ENCODE measurements at regions not wholly inside any gene's neighbourhood (a gene's known extent, or its start where the extent isn't known, plus 50 kb on each side); places are given as distances from the start of the nearest gene placed in this dataset.
"Not testable (repeated sequence)": the region's sequence is repeated elsewhere in the genome, so short reads cannot be mapped to it uniquely, and the experiment has no call there.

GRCh38 chr4:72671980-72672379 lies 103.0 kb upstream of the ADAMTS3 start:
- no peak for ATAC-seq

- ATAC-seq: no peak
These were observed 101.5 kb upstream of the ADAMTS3 start for GRCh38 chr4:72670521-72670920.

DNA sequence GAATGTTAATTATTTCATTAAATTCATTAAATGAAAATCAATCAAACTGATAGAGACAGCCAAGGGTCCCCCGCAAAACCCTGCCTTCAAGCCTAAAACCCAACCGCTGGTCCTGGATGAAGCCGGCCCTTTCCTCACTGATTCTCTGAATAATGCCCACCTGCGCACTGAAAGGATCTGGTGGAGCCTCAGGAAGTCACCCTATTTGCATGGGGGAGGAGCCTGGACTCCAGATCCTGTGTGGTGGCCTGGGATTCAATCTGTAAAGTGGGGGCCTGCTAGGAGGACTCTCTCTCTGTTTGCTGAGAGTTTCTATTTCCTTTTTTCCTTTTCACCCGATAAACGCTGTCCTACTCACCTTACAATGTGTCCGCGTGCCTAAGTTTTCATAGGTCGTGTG lies 97.9 kb upstream of the ADAMTS3 start:
- no peak for ATAC-seq

GRCh38 chr4:72665171-72665968 lies 96.3 kb upstream of the ADAMTS3 start:
- no peak for ATAC-seq

GRCh38 chr4:72663828-72664227 lies 94.8 kb upstream of the ADAMTS3 start:
- ATAC-seq: no peak

DNA sequence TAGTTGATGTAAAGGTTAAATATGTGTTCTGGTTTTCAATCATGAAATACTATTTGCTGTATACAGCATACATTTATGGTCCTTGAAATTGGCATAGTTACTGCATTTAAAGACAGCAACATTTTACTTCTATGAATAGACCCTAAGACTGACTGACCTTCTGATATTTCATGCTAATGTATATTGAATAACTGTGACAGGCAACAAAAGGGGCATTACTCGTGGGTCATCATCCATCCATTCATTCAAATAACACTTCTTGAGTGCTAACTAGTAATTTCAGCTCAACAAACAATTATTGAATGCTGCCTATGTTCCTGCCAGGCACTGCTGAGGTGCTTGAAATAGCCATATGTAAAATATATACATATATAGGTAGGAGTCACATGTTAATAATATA lies 92.8 kb upstream of the ADAMTS3 start:
- no peak for ATAC-seq

DNA sequence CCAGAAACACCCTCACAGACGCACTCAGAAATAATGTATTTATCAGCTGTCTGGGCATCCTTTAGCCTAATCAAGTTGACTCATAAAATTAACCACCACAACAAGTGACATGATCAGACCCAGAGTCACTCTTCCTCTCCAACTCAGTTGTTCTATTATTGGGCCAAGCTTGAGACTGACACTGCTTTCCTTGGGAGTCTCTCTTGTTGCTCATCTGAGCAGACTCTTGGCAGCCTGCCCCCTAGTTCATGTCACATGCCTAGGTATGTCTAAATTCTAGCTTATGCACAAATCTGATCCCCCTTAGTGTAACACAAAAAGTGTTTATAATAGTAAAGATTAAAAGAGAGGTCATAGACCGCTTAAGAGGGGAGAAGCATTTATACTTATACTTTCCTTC lies 72.6 kb upstream of the ADAMTS3 start:
- ATAC-seq: no peak

DNA sequence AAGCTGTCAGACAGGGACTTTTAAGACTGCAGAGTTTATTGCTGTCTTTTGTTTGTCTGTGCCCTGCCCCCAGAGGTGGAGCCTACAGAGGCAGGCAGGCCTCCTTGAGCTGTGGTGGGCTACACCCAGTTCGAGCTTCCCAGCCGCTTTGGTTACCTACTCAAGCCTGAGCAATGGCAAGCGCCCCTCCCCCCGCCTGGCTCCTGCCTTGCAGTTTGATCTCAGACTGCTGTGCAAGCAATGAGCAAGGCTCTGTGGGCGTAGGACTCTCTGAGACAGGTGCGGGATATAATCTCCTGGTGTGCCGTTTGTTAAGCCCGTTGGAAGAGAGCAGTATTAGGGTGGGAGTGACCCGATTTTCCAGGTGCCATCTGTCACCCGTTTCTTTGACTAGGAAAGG lies 67.8 kb upstream of the ADAMTS3 start:
- not testable (repeated sequence) for ATAC-seq

DNA sequence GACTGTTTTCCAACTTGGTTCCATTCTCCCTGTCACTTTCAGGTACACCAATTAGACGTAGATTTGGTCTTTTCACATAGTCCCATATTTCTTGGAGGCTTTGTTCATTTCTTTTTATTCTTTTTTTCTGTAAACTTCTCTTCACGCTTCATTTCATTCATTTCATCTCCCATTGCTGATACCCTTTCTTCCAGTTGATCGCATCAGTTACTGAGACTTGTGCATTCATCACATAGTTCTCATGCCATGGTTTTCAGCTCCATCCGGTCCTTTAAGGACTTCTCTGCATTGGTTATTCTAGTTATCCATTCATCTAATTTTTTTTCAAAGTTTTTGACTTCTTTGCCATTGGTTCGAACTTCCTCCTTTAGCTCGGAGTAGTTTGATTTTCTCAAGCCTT lies 66.9 kb upstream of the ADAMTS3 start:
- not testable (repeated sequence) for ATAC-seq

GRCh38 chr4:72632253-72632652 lies 63.2 kb upstream of the ADAMTS3 start:
- ATAC-seq: not testable (repeated sequence)

GRCh38 chr4:72631296-72631695 lies 62.3 kb upstream of the ADAMTS3 start:
- no peak for ATAC-seq

DNA sequence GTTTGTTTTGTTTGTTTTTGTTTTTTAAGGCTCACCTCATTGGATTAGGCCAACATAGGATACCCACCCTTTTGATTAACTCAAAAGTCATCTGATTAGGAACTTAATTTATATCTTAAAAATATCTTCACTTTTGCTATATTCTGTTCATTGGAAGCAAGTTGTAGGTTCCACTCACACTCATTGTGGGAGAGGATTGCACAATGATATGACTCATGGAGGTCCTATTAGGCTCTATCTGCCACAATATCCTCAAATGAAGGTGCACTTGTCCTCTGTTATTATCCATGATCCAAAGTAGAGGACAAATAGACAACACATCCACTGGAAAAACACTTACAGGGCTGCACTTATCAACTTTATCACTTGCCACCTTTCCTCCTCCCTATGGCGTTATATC lies 60.5 kb upstream of the ADAMTS3 start:
- no peak for ATAC-seq

DNA sequence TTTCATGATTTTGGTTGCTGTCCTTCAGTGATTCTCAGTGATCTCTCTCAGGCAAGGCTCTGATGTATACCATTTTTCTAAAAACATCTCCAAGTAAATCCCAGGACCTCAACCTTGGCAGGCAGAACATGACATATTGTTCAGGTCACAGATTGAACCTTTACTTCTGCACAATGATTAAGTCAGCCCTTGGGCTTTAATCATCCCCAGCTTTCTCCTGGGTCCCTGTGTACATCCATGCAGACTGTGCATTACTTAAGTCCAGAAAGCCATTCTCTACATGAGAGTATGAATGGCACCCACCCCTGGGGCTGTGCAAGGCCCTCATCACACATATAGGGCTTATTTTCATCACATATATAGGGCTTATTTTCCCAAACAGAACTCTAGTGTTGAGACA lies 58.7 kb upstream of the ADAMTS3 start:
- no peak for ATAC-seq

All from esophagus mucosa (tissue), 1 donor.